Fibroblast of the aortic adventitia (primary cell): ENCODE measurements at regions not wholly inside any gene's neighbourhood (a gene's known extent, or its start where the extent isn't known, plus 50 kb on each side); places are given as distances from the start of the nearest gene placed in this dataset.
"Not testable (repeated sequence)": the region's sequence is repeated elsewhere in the genome, so short reads cannot be mapped to it uniquely, and the experiment has no call there.

Source experiments
- DNase-seq: peaks from one replicate; pipeline ENCODE4 v3.0.0-alpha.2; 2010; ENCODE audit warnings: low read depth
- H3K4me3 ChIP-seq: 2 replicates; pipeline ENCODE4 v1.5.1; 2011; ENCODE audit warnings: low read depth, mild to moderate bottlenecking, control low read depth, low read length, moderate library complexity
- TF ChIP-seq, protein P1 (sequence below): IDR thresholded peaks from 2 replicates; pipeline ENCODE4 v1.5.1; 2011; ENCODE audit warnings: mild to moderate bottlenecking, low read length, control low read depth, inconsistent platforms; ENCODE audit not compliant: insufficient read depth

DNA sequence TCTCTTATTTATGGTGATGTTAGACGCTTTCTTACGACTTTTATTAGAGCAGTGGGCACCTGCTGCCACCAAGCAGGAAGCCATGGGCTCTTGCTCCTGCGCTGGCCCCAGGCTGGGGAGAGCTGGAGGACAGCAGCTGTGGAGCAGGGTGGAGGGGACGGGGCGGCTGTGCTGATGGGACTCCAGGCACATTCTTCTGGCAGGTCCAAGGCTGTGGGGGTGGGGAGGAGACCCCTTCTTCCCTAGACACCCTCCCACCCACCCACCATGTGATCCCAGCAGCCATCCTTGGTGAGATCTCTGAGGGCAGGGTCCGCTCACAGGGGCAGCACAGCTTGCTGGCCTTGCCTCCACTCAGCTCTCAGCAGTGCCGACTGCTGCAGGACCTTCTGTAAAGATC lies 192.6 kb upstream of the IRX4 start:
- DNase-seq: no peak
- no peak overlapping the region for H3K4me3 ChIP-seq
- TF ChIP-seq, protein P1, sequence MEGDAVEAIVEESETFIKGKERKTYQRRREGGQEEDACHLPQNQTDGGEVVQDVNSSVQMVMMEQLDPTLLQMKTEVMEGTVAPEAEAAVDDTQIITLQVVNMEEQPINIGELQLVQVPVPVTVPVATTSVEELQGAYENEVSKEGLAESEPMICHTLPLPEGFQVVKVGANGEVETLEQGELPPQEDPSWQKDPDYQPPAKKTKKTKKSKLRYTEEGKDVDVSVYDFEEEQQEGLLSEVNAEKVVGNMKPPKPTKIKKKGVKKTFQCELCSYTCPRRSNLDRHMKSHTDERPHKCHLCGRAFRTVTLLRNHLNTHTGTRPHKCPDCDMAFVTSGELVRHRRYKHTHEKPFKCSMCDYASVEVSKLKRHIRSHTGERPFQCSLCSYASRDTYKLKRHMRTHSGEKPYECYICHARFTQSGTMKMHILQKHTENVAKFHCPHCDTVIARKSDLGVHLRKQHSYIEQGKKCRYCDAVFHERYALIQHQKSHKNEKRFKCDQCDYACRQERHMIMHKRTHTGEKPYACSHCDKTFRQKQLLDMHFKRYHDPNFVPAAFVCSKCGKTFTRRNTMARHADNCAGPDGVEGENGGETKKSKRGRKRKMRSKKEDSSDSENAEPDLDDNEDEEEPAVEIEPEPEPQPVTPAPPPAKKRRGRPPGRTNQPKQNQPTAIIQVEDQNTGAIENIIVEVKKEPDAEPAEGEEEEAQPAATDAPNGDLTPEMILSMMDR: no peak

DNA sequence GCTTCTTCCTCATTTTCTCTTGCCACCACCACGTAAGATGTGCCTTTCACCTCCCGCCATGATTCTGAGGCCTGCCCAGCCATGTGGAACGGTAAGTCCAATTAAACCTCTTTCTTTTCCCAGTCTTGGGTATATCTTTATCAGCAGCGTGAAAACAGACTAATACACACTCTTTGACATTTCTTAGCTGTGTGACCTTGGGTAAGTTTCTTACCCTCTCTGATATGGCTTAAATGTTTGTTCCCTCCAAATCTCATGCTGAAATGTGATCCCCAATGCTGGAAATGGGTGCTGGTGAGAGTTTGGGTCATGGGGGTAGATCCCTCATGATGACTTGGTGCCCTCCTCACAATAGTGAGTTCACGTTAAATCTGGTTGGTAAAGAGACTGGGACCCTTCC lies 188.8 kb upstream of the IRX4 start:
- TF ChIP-seq, protein P1: no peak
- no peak overlapping the region for H3K4me3 ChIP-seq
- no peak for DNase-seq

DNA sequence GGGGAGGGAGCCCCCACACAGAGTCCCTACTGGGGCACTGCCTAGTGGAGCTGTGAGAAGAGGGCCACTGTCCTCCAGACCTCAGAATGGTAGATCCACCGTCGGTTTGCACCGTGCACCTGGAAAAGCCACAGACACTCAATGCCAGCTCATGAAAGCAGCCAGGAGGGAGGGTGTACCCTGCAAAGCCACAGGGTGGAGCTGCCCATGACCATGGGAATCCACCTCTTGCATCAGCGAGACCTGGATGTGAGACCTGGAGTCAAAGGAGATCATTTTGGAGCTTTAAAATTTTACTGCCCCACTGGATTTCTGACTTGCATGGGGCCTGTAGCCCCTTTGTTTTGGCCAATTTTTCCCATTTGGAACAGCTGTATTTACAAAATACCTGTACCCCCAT lies 188.1 kb upstream of the IRX4 start:
- DNase-seq: peak; percentile 8
- not testable (repeated sequence) for H3K4me3 ChIP-seq

DNA sequence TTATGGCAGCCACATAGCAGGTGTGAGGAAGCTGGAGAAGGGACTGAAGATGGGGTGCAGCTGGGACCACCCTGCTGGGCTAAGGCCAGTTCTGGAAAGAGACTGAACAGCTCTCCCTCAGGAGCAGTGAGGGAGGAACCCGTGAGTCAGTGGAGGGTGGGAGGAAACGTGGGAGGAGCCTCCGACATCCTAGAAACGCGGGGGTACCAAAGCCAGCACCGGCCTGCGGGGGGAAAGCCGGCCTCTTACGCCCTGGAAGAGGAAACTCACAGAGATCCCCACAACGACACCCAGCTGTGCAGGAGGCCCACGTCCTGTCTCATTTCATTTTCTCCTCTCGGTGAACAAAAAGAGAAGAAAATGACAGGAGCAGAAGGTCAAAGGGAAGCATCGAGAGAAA lies 185.8 kb upstream of the IRX4 start:
- DNase-seq: no peak
- TF ChIP-seq, protein P1: no peak
- no peak overlapping the region for H3K4me3 ChIP-seq

DNA sequence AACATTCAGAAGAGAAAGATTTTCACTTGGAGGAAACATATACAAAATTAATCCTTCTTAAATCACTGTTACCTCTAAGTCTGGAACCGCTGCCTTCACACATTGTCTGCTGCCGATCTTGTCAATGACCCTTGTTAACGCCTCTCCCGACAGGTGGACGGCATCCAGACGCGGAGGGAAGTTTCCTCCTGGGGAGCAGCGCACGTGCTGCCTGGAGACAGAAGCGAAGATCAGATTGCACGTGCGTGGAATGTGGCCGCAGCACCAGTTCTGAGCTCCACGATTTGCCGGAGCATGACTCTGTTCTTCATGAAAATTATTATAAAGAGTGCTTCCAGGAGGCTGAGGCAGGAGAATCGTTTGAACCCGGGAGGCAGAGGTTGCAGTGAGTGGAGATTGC lies 183.6 kb upstream of the IRX4 start:
- no peak overlapping the region for H3K4me3 ChIP-seq
- DNase-seq: no peak
- TF ChIP-seq, protein P1: no peak

DNA sequence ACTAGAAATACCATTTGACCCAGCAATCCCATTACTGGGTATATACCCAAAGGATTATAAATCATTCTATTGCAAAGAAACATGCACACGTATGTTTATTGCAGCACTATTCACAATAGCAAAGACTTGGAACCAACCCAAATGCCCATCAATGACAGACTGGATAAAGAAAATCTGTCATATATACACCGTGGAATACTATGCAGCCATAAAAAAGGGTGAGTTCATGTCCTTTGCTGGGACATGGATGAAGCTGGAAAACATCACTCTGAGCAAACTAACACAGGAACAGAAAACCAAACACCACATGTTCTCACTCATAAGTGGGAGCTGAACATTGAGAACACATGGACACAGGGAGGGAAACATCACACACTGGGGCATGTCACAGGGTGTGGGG lies 180.7 kb upstream of the IRX4 start:
- H3K4me3 ChIP-seq, DNase-seq: not testable (repeated sequence)

DNA sequence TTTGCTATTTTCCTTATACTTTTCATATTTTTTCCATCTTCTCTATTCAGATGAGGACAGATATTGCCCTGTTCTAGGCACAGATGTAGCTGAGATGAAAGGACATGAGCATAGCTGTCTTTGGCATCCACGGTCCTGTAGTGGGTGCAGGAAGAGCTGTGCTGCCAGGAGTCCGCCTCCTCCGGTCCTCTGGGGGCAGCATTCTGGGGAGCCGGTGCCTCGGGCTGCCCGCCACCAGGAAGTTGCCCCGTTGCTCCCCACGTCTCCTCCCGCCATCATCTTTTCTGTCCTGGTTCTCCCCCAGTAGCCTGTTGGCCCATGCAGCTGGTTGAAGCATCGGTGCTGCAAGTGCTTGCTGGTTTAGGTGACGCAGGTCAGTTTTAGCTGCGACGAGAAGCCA lies 170.0 kb upstream of the IRX4 start:
- DNase-seq: no peak
- TF ChIP-seq, protein P1: no peak

DNA sequence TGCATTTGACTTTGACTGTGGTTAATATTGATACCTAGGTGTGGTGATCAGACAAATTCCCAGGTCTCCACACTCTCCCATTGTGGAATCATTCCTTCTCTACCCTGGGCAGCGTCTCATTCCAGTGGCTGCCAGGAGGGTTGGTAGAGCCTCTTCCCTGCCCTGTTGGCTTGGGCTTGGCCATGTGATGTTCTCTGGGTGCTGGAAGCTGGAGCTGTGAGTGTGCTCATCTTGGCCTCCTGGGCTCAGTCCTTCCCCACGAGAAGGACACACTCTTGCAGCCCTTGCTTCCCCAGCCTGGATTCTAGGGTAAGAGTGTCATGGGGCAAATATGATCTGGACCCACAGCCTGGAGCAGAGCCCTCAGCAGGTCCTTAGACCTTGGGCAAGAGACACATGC lies 167.2 kb upstream of the IRX4 start:
- TF ChIP-seq, protein P1: no peak
- no peak for DNase-seq
- no peak overlapping the region for H3K4me3 ChIP-seq

More for the DNA sequence above, 170.0 kb upstream of the IRX4 start:
- no peak overlapping the region for H3K4me3 ChIP-seq
